ENCODE measurements at regions not wholly inside any gene's neighbourhood (a gene's known extent, or its start where the extent isn't known, plus 50 kb on each side); places are given as distances from the start of the nearest gene placed in this dataset.

DNA sequence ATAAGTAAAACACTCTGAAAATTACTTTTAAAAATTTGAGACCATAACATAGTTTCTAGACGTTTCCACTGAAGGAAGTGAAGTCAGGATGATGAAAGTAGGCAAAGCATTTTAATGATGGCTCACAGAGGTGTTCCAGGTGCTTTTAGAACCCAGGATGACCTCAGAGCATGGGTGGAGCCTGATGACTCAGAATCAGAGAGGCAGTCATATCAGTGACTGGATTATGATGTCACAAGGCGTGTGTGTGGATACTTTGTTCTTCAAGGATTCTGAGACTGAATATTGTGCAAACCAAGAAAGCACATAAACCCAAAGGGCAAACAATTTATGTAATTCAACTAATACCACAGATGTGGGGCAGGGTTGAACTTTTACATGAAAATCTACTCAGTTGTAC is 200.2 kb upstream of the FOXN2 start (continued):
- TF ChIP-seq HMGXB4 (CRISPR knock-in tag; IDR thresholded peaks at IDR 0.05): no peak
- TF ChIP-seq NR2F6 (CRISPR knock-in tag; IDR thresholded peaks at IDR 0.05): no peak
- TF ChIP-seq SMARCA4 (IDR thresholded peaks at IDR 0.05): peak; percentile 33; the same call in 1 of the 2 replicates
- no peak for TF ChIP-seq ZC3H11A (IDR thresholded peaks at IDR 0.05; ENCODE audit: low read depth, low read length)
- 0 out of 4 replicates have a peak, but pooled peaks of 1 of the 2 experiments have one; percentile 14 for TF ChIP-seq NRF1 (conservative IDR thresholded peaks at IDR 0.05 in 1 of 2, IDR thresholded peaks at IDR 0.05 in 1 of 2)
- TF ChIP-seq, protein P1, sequence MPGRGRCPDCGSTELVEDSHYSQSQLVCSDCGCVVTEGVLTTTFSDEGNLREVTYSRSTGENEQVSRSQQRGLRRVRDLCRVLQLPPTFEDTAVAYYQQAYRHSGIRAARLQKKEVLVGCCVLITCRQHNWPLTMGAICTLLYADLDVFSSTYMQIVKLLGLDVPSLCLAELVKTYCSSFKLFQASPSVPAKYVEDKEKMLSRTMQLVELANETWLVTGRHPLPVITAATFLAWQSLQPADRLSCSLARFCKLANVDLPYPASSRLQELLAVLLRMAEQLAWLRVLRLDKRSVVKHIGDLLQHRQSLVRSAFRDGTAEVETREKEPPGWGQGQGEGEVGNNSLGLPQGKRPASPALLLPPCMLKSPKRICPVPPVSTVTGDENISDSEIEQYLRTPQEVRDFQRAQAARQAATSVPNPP (IDR thresholded peaks at IDR 0.05; ENCODE audit: borderline replicate concordance, insufficient read depth, insufficient read length): no peak
- TF ChIP-seq FOXM1 (IDR thresholded peaks at IDR 0.05; ENCODE audit: low read depth): no peak
- TF ChIP-seq FOXM1 (CRISPR knock-in tag; IDR thresholded peaks at IDR 0.05; ENCODE audit: low read depth): no peak
- TF ChIP-seq SAFB (IDR thresholded peaks at IDR 0.05; ENCODE audit: borderline replicate concordance, low read depth, low read length): no peak
- no peak for TF ChIP-seq THRA (IDR thresholded peaks at IDR 0.05)
- peak; percentile 25; the same call in 1 of the 2 replicates for TF ChIP-seq NBN (IDR thresholded peaks at IDR 0.05; ENCODE audit: low read depth)
- TF ChIP-seq PHF21A (IDR thresholded peaks at IDR 0.05; ENCODE audit: borderline replicate concordance, low read depth): no peak
- 0 out of 2 replicates have a peak, but pooled peaks have one; percentile 26 for TF ChIP-seq L3MBTL2 (IDR thresholded peaks at IDR 0.05)
- TF ChIP-seq CHCHD3 (CRISPR knock-in tag; IDR thresholded peaks at IDR 0.05): no peak
- no peak for TF ChIP-seq ELF1 (tag; IDR thresholded peaks at IDR 0.05)
- TF ChIP-seq ATF1 (CRISPR knock-in tag; IDR thresholded peaks at IDR 0.05): peak; percentile 41; the same call in 1 of the 2 replicates
- peak; percentile 93 for TF ChIP-seq ATF1 (tag; IDR thresholded peaks at IDR 0.05)
- no peak for TF ChIP-seq CAMTA2 (CRISPR knock-in tag; conservative IDR thresholded peaks at IDR 0.05)
- no peak for TF ChIP-seq HEY1 (CRISPR knock-in tag; IDR thresholded peaks at IDR 0.05; ENCODE audit: borderline replicate concordance)
- TF ChIP-seq TBL1XR1 (IDR thresholded peaks at IDR 0.05; ENCODE audit: low read length in 2 of 2): peak in 1 of 2 experiments; percentile 27; a peak in 1 of 4 replicates
- TF ChIP-seq U2AF2 (optimal IDR thresholded peaks at IDR 0.05; ENCODE audit: low read depth, low read length): no peak
- no peak for TF ChIP-seq ZNF143 (CRISPR knock-in tag; IDR thresholded peaks at IDR 0.05)
- TF ChIP-seq, protein P2, sequence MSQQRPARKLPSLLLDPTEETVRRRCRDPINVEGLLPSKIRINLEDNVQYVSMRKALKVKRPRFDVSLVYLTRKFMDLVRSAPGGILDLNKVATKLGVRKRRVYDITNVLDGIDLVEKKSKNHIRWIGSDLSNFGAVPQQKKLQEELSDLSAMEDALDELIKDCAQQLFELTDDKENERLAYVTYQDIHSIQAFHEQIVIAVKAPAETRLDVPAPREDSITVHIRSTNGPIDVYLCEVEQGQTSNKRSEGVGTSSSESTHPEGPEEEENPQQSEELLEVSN (IDR thresholded peaks at IDR 0.05; ENCODE audit: borderline replicate concordance in 1 of 2, extremely low read depth in 1 of 2, insufficient read depth in 1 of 2, insufficient read length in 1 of 2, low read depth in 1 of 2, low read length in 1 of 2, poor library complexity in 1 of 2, severe bottlenecking in 1 of 2): no peak
- no peak for TF ChIP-seq HMG20A (CRISPR knock-in tag; conservative IDR thresholded peaks at IDR 0.05)

Data from K562 (cell line).